AG04450 (cell line): ENCODE measurements at regions not wholly inside any gene's neighbourhood (a gene's known extent, or its start where the extent isn't known, plus 50 kb on each side); places are given as distances from the start of the nearest gene placed in this dataset.

ENCODE experiments used
- CTCF ChIA-PET: fragments of 300-600, 350-600 bp; formaldehyde crosslinking; extraction: SDS; loops from one replicate; lab custom pipeline; 2022; ENCODE audit warnings: antibody characterized with exemption, inconsistent platforms; lab: Charles Lee
- POLR2A ChIA-PET: fragments of 350-600 bp; formaldehyde crosslinking; extraction: SDS; loops from one replicate; lab custom pipeline; 2021; ENCODE audit warnings: antibody characterized with exemption, inconsistent platforms; lab: Yijun Ruan, JAX
- DNase-seq: peaks from one replicate; pipeline ENCODE4 v3.0.0-alpha.2; 2011; ENCODE audit warnings: low read depth, low spot score
- H3K27ac ChIP-seq: one replicate; pipeline ENCODE4 v1.5.1; 2012; ENCODE audit warnings: low read depth, low read length, control low read depth
- H3K27me3 ChIP-seq: one replicate; pipeline ENCODE4 v1.6.0; 2012; ENCODE audit warnings: low read length; ENCODE audit not compliant: control insufficient read depth, insufficient read depth
- H3K4me3 ChIP-seq: 2 replicates; pipeline ENCODE4 v1.5.1; 2011; ENCODE audit warnings: mild to moderate bottlenecking, low read depth, low read length, control low read depth
- H3K9me3 ChIP-seq: 2 replicates; pipeline ENCODE4 v1.5.1; 2012; ENCODE audit warnings: low read length; ENCODE audit not compliant: control insufficient read depth, insufficient read depth
- CTCF ChIP-seq: IDR thresholded peaks from 2 replicates; pipeline ENCODE4 v1.5.1; 2011; ENCODE audit warnings: low read depth, low read length, control low read depth, inconsistent platforms

DNA sequence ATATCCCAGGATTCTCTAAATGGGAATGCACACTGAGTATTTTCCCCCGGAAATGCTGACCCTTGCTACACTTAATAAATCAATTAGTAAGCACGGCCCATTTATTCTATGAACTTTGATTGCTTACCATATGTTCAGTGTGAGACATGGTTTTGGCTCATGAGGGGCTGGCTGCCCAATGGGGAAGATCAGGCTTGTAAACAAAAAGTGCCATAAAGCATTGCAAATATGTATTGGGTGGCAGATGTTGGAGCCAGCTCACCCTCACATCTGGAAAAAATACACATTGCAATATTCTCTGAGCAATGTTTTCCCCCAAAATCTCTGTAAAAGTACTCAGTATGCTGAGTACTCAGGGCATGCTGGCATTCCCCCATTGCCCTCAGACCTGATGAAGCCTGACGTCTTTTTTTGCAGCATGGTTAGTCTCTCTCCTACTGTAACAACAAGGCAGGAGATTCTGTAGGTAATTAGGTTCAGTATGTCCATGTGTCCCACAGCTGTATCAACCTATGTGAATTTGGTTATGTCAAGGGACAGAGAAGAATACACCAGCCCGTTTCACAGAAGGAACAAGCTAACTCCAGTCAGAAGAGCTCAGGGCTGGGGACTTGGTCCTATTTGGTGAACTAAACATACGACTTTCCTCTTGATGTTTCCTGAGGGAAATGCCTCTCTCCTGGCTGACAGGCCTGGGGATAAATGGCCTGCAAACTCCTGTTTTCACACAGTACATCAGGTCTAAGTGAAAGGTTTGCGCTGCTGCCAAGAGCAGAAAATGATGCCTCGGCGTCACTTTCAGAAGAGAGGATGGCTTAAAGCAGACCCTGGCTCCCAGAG is 202.4 kb downstream of the INSIG2 start:
- no peak overlapping the region for H3K27ac ChIP-seq
- H3K4me3 ChIP-seq = no peak overlapping the region
- no peak for DNase-seq
- peaks cover 3% of the 10 kb centered on the region for H3K27me3 ChIP-seq
- CTCF ChIA-PET = no interaction called here
- TF ChIP-seq CTCF = no peak
- H3K9me3 ChIP-seq = no peaks in the 10 kb centered on the region
- POLR2A ChIA-PET = no interaction called here

GRCh38 chr2:118279005-118279404 is 190.7 kb downstream of the INSIG2 start:
- H3K27me3 ChIP-seq = no peaks in the 10 kb centered on the region

GRCh38 chr2:118278046-118278445 is 189.8 kb downstream of the INSIG2 start:
- H3K27ac ChIP-seq = no peak overlapping the region
- ChIA-PET CTCF (no interaction called here), POLR2A (no interaction called here)
- no peak for TF ChIP-seq CTCF
- no peak for DNase-seq
- H3K27me3 ChIP-seq = no peaks in the 10 kb centered on the region
- H3K9me3 ChIP-seq = no peaks in the 10 kb centered on the region
- no peak overlapping the region for H3K4me3 ChIP-seq

More at GRCh38 chr2:118279005-118279404, 190.7 kb downstream of the INSIG2 start:
- CTCF ChIA-PET = interaction anchor here (0.9 kb wide), 1 partner anchor 232 kb away, joined by 4 read pairs; no protein-coding TSS in a partner anchor
- Histone ChIP-seq H3K4me3 (no peak overlapping the region), H3K9me3 (no peaks in the 10 kb centered on the region), H3K27ac (no peak overlapping the region)
- no peak for DNase-seq
- TF ChIP-seq CTCF = no peak
- POLR2A ChIA-PET = no interaction called here

- DNase-seq = no peak
- Histone ChIP-seq H3K27me3 (no peaks in the 10 kb centered on the region), H3K27ac (no peak overlapping the region), H3K4me3 (no peak overlapping the region), H3K9me3 (no peaks in the 10 kb centered on the region)
- ChIA-PET CTCF (interaction anchor here (0.9 kb wide), 1 partner anchor 272 kb away, joined by 3 read pairs; no protein-coding TSS in a partner anchor), POLR2A (no interaction called here)
- no peak for TF ChIP-seq CTCF
Measured at GRCh38 chr2:118274841-118275510, 186.7 kb downstream of the INSIG2 start.

- Histone ChIP-seq H3K9me3 (no peaks in the 10 kb centered on the region), H3K4me3 (no peak overlapping the region), H3K27ac (no peak overlapping the region), H3K27me3 (no peaks in the 10 kb centered on the region)
- POLR2A ChIA-PET = no interaction called here
- CTCF ChIA-PET = no interaction called here
- TF ChIP-seq CTCF = no peak
- DNase-seq = no peak
Measured at GRCh38 chr2:118272391-118272790, 184.1 kb downstream of the INSIG2 start.
